HEK293 (cell line): ENCODE measurements at regions not wholly inside any gene's neighbourhood (a gene's known extent, or its start where the extent isn't known, plus 50 kb on each side); places are given as distances from the start of the nearest gene placed in this dataset.

ENCODE experiments used
- CTCF ChIA-PET: fragments of 350-600 bp; formaldehyde crosslinking; extraction: SDS; loops from one replicate; lab custom pipeline; 2021; ENCODE audit warnings: antibody characterized with exemption; lab: Yijun Ruan, JAX
- POLR2A ChIA-PET: fragments of 300-600 bp; formaldehyde crosslinking; extraction: SDS; loops from one replicate; lab custom pipeline; 2020; ENCODE audit warnings: antibody characterized with exemption, inconsistent platforms; lab: Yijun Ruan, JAX
- H3K27ac ChIP-seq: fragments of 200-500 bp; sonication (Bioruptor generic); 2 replicates; pipeline ENCODE4 v1.5.1; 2014; ENCODE audit warnings: low read depth, low read length, control low read depth, inconsistent platforms; ENCODE audit errors: extremely low read depth
- H3K36me3 ChIP-seq, 2 experiments: fragments of 200-500 bp in 1 of 2; sonication (Bioruptor generic) in 1 of 2; 1 replicate in 1 of 2; 2 replicates in 1 of 2; pipeline ENCODE4 v1.5.1; 2014 to 2017; ENCODE audit warnings: inconsistent platforms in 2 of 2, low read length in 2 of 2; ENCODE audit not compliant: control insufficient read depth in 2 of 2, insufficient read depth in 1 of 2
- H3K4me1 ChIP-seq: fragments of 200-500 bp; sonication (Bioruptor generic); 2 replicates; pipeline ENCODE4 v1.5.1; 2014; ENCODE audit warnings: mild to moderate bottlenecking, low read length, inconsistent platforms; ENCODE audit not compliant: control insufficient read depth, insufficient read depth
- H3K4me3 ChIP-seq: 2 replicates; pipeline ENCODE4 v1.5.1; 2011; ENCODE audit warnings: low read depth, mild to moderate bottlenecking, control low read depth, low read length, moderate library complexity
- H3K9me3 ChIP-seq: fragments of 200-500 bp; sonication (Bioruptor generic); 2 replicates; pipeline ENCODE4 v1.5.1; 2014; ENCODE audit warnings: low read depth, low read length, inconsistent platforms; ENCODE audit not compliant: control insufficient read depth, insufficient read depth
- GLIS1 ChIP-seq: fragments of 450-650 bp; formaldehyde crosslinking; IDR thresholded peaks from 2 replicates; pipeline ENCODE4 v1.5.1; 2016; ENCODE audit warnings: missing biosample characterization, missing genetic modification characterization
- PRDM1 ChIP-seq: fragments of 450-650 bp; formaldehyde crosslinking; IDR thresholded peaks from 2 replicates; pipeline ENCODE4; 2016; ENCODE audit warnings: missing biosample characterization, missing genetic modification characterization
- ZBTB17 ChIP-seq: fragments of 450-650 bp; formaldehyde crosslinking; IDR thresholded peaks from 2 replicates; pipeline ENCODE4 v1.5.1; 2016; ENCODE audit warnings: missing biosample characterization, missing genetic modification characterization
- ZNF274 ChIP-seq, 2 experiments: fragments of 200-500 bp in 1 of 2; fragments of 450-650 bp in 1 of 2; sonication (Bioruptor generic) in 1 of 2; formaldehyde crosslinking in 1 of 2; IDR thresholded peaks; 2 replicates each; pipeline versions ENCODE4 v1.5.1 to v1.6.1; 2014 to 2016; ENCODE audit warnings: borderline replicate concordance in 1 of 2, inconsistent platforms in 1 of 2, low read length in 1 of 2, missing biosample characterization in 1 of 2, missing genetic modification characterization in 1 of 2
- ZNF292 ChIP-seq: fragments of 450-650 bp; formaldehyde crosslinking; IDR thresholded peaks from 2 replicates; pipeline ENCODE4 v1.5.1; 2016; ENCODE audit warnings: low read depth, missing biosample characterization, missing genetic modification characterization, borderline replicate concordance
- ZNF335 ChIP-seq: fragments of 450-650 bp; formaldehyde crosslinking; conservative IDR thresholded peaks from 2 replicates; pipeline ENCODE4 v1.5.1; 2016; ENCODE audit warnings: missing biosample characterization, missing genetic modification characterization
- ZNF394 ChIP-seq: fragments of 450-650 bp; formaldehyde crosslinking; IDR thresholded peaks from 2 replicates; pipeline ENCODE4 v1.5.1; 2016; ENCODE audit warnings: missing biosample characterization, missing genetic modification characterization, mild to moderate bottlenecking, moderate library complexity, borderline replicate concordance
- ZNF404 ChIP-seq: fragments of 450-650 bp; formaldehyde crosslinking; IDR thresholded peaks from 2 replicates; pipeline ENCODE4 v1.5.1; 2017; ENCODE audit warnings: missing biosample characterization, missing genetic modification characterization
- ZNF585B ChIP-seq: fragments of 450-650 bp; formaldehyde crosslinking; IDR thresholded peaks from 2 replicates; pipeline ENCODE4 v1.5.1; 2016; ENCODE audit warnings: missing biosample characterization, missing genetic modification characterization
- ZNF626 ChIP-seq: fragments of 450-650 bp; sonication (Bioruptor Pico); formaldehyde crosslinking; IDR thresholded peaks from 2 replicates; pipeline ENCODE4 v1.5.1; 2018; ENCODE audit warnings: missing biosample characterization, missing genetic modification characterization, inconsistent platforms
- ZNF654 ChIP-seq: fragments of 450-650 bp; formaldehyde crosslinking; IDR thresholded peaks from 2 replicates; pipeline ENCODE4 v1.5.1; 2016; ENCODE audit warnings: low read depth, missing biosample characterization, missing genetic modification characterization
- ZNF660 ChIP-seq: fragments of 450-650 bp; IDR thresholded peaks from 2 replicates; pipeline ENCODE4 v1.5.1; 2018; ENCODE audit warnings: missing biosample characterization, mild to moderate bottlenecking, missing genetic modification characterization
- ZNF837 ChIP-seq: fragments of 450-650 bp; formaldehyde crosslinking; IDR thresholded peaks from 2 replicates; pipeline ENCODE4 v1.5.1; 2016; ENCODE audit warnings: missing biosample characterization, missing genetic modification characterization
- TF ChIP-seq, protein P1 (sequence below): fragments of 450-650 bp; formaldehyde crosslinking; IDR thresholded peaks from 2 replicates; pipeline ENCODE4 v1.5.1; 2016; ENCODE audit warnings: missing biosample characterization, missing genetic modification characterization
- TF ChIP-seq, protein P2 (sequence below): fragments of 450-650 bp; formaldehyde crosslinking; IDR thresholded peaks from 2 replicates; pipeline ENCODE4 v1.5.1; 2016; ENCODE audit warnings: missing biosample characterization, missing genetic modification characterization, low read depth
- TF ChIP-seq, protein P3 (sequence below): fragments of 450-650 bp; formaldehyde crosslinking; optimal IDR thresholded peaks from 2 replicates; pipeline ENCODE3; 2016; ENCODE audit warnings: missing biosample characterization, mild to moderate bottlenecking, missing genetic modification characterization
- TF ChIP-seq, protein P4 (sequence below): fragments of 450-650 bp; formaldehyde crosslinking; IDR thresholded peaks from 2 replicates; pipeline ENCODE4 v1.5.1; 2016; ENCODE audit warnings: missing biosample characterization, missing genetic modification characterization

DNA sequence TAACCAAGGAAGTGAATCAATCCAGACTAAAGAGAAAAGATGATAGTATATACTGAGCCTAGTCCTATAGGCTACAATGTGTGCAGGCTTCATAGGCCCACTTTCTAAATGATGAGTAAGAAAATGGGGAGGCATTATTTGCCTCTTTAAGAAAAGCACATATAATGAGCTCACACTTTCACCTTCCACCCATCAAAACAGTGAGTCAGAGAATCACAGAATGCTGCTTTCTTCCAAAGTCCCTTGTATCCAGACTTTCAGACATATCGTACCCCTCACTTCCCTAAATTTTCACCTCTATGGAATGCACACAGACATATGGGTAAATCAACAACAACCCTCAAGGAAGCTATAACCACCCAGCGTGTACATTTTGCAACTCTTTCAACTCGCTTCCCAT, 286.4 kb upstream of the PRKD1 start:
- no peak for TF ChIP-seq ZNF292
- no peak for TF ChIP-seq ZBTB17 (tag by site-specific recombination)
- no peak for TF ChIP-seq PRDM1 (tag by site-specific recombination)
- TF ChIP-seq, protein P1, sequence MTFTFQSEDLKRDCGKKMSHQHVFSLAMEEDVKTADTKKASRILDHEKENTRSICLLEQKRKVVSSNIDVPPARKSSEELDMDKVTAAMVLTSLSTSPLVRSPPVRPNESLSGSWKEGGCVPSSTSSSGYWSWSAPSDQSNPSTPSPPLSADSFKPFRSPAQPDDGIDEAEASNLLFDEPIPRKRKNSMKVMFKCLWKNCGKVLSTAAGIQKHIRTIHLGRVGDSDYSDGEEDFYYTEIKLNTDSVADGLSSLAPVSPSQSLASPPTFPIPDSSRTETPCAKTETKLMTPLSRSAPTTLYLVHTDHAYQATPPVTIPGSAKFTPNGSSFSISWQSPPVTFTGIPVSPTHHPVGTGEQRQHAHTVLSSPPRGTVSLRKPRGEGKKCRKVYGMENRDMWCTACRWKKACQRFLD (tag by site-specific recombination) = no peak
- TF ChIP-seq, protein P2, sequence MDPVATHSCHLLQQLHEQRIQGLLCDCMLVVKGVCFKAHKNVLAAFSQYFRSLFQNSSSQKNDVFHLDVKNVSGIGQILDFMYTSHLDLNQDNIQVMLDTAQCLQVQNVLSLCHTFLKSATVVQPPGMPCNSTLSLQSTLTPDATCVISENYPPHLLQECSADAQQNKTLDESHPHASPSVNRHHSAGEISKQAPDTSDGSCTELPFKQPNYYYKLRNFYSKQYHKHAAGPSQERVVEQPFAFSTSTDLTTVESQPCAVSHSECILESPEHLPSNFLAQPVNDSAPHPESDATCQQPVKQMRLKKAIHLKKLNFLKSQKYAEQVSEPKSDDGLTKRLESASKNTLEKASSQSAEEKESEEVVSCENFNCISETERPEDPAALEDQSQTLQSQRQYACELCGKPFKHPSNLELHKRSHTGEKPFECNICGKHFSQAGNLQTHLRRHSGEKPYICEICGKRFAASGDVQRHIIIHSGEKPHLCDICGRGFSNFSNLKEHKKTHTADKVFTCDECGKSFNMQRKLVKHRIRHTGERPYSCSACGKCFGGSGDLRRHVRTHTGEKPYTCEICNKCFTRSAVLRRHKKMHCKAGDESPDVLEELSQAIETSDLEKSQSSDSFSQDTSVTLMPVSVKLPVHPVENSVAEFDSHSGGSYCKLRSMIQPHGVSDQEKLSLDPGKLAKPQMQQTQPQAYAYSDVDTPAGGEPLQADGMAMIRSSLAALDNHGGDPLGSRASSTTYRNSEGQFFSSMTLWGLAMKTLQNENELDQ (tag by site-specific recombination) = no peak
- TF ChIP-seq ZNF404 (tag by site-specific recombination) = no peak
- TF ChIP-seq, protein P3, sequence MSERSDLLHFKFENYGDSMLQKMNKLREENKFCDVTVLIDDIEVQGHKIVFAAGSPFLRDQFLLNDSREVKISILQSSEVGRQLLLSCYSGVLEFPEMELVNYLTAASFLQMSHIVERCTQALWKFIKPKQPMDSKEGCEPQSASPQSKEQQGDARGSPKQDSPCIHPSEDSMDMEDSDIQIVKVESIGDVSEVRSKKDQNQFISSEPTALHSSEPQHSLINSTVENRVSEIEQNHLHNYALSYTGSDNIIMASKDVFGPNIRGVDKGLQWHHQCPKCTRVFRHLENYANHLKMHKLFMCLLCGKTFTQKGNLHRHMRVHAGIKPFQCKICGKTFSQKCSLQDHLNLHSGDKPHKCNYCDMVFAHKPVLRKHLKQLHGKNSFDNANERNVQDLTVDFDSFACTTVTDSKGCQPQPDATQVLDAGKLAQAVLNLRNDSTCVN (tag by site-specific recombination) = no peak
- no peak for TF ChIP-seq GLIS1 (tag by site-specific recombination)
- TF ChIP-seq ZNF837 (tag by site-specific recombination) = no peak
- no peak for TF ChIP-seq ZNF626 (tag by site-specific recombination)
- ChIA-PET POLR2A (no interaction called here), CTCF (interaction anchor here (0.6 to 2.5 kb wide), 23 partner anchors 9 to 1459 kb away, joined by 3 to 21 read pairs (median 4); no protein-coding TSS in a partner anchor)
- no peaks in the 10 kb centered on the region for H3K9me3 ChIP-seq
- H3K4me1 ChIP-seq = no peaks in the 10 kb centered on the region
- no peak overlapping the region for H3K4me3 ChIP-seq
- no peaks in the 10 kb centered on the region for H3K36me3 ChIP-seq
- H3K27ac ChIP-seq = no peak overlapping the region

DNA sequence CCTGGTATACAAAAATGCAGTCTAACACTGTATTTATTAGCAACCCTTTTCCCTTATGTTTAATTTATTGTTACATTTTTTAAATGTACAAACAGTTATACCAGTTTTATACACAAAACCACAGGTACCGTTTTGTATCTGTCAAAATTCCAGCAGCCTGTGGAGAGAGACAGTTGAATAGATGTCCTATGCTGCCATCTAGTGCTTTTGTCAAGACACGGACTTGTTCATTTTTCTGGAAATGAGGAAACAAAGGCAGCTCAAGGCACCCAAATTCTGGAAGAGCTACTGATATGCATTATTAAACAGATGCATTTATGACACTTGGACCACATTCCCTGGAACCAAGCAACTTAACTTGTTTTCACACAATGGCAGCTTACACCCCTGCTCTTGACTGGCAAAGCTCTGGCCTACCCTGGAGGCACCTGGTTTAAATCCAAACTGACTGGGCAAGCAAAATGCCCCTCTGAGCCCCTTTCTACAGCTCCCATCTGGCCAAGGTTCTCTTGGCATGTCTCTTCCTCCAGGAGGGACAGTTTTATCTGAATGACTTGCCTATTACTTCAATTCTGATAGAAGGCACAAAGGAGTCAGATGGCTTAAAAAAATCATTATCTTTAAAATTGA, 286.9 kb upstream of the PRKD1 start:
- ChIA-PET CTCF (interaction anchor here (0.6 to 2.5 kb wide), 28 partner anchors 8 to 1460 kb away, joined by 3 to 21 read pairs (median 4); no protein-coding TSS in a partner anchor), POLR2A (no interaction called here)
- no peaks in the 10 kb centered on the region for H3K36me3 ChIP-seq
- no peaks in the 10 kb centered on the region for H3K4me1 ChIP-seq
- H3K27ac ChIP-seq = no peak overlapping the region
- TF ChIP-seq ZNF654 (tag by site-specific recombination) (peak; percentile 82), ZNF335 (tag by site-specific recombination) (peak; percentile 44; the same call in 1 of the 2 replicates), ZNF274 (IDR thresholded peaks at IDR 0.05; ENCODE audit: low read length) (no peak), ZNF274 (tag by site-specific recombination; IDR thresholded peaks at IDR 0.05; ENCODE audit: borderline replicate concordance) (no peak), ZNF394 (tag by site-specific recombination) (no peak), ZNF585B (peak; percentile 41; the same call in 1 of the 2 replicates), ZNF660 (tag by site-specific recombination) (0 out of 2 replicates have a peak, but pooled peaks have one; percentile 28)
- TF ChIP-seq, protein P4, sequence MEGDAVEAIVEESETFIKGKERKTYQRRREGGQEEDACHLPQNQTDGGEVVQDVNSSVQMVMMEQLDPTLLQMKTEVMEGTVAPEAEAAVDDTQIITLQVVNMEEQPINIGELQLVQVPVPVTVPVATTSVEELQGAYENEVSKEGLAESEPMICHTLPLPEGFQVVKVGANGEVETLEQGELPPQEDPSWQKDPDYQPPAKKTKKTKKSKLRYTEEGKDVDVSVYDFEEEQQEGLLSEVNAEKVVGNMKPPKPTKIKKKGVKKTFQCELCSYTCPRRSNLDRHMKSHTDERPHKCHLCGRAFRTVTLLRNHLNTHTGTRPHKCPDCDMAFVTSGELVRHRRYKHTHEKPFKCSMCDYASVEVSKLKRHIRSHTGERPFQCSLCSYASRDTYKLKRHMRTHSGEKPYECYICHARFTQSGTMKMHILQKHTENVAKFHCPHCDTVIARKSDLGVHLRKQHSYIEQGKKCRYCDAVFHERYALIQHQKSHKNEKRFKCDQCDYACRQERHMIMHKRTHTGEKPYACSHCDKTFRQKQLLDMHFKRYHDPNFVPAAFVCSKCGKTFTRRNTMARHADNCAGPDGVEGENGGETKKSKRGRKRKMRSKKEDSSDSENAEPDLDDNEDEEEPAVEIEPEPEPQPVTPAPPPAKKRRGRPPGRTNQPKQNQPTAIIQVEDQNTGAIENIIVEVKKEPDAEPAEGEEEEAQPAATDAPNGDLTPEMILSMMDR = peak; percentile 39; the same call in 1 of the 2 replicates
- H3K4me3 ChIP-seq = no peak overlapping the region
- H3K9me3 ChIP-seq = no peaks in the 10 kb centered on the region
